ENCODE measurements at regions not wholly inside any gene's neighbourhood (a gene's known extent, or its start where the extent isn't known, plus 50 kb on each side); places are given as distances from the start of the nearest gene placed in this dataset.

GRCh38 chr6:121607721-121608120 is 172.3 kb downstream of the GJA1 start:
- no peak for DNase-seq (ENCODE audit: extremely low spot score)
- Histone ChIP-seq H3K9me3 (no peaks in the 10 kb centered on the region), H3K4me3 (no peak overlapping the region), H3K4me1 (no peaks in the 10 kb centered on the region), H3K27ac (replicated peaks in 1 of 4) (no peak overlapping the region), H3K36me3 (no peaks in the 10 kb centered on the region), H3K27me3 (no peaks in the 10 kb centered on the region)
- intact Hi-C loops (cut with DNase I): no loop called here
- TF ChIP-seq EP300 (IDR thresholded peaks at IDR 0.05) (no peak), CTCF (IDR thresholded peaks at IDR 0.05) (no peak), POLR2A (IDR thresholded peaks at IDR 0.05; ENCODE audit: low read depth) (no peak), POLR2AphosphoS5 (IDR thresholded peaks at IDR 0.05) (no peak)
- 76% methylated on average over 2 of the region's 2 CpGs for WGBS

GRCh38 chr6:121608270-121608669 is 172.8 kb downstream of the GJA1 start:
- 76% methylated on average over 3 of the region's 3 CpGs for WGBS
- H3K4me1 ChIP-seq: no peaks in the 10 kb centered on the region

GRCh38 chr6:121609281-121609680 is 173.8 kb downstream of the GJA1 start:
- Histone ChIP-seq H3K27ac (replicated peaks in 1 of 4) (no peak overlapping the region), H3K4me1 (no peaks in the 10 kb centered on the region), H3K36me3 (no peaks in the 10 kb centered on the region), H3K27me3 (no peaks in the 10 kb centered on the region), H3K9me3 (no peaks in the 10 kb centered on the region), H3K4me3 (no peak overlapping the region)
- intact Hi-C loops (cut with DNase I): no loop called here
- no peak for DNase-seq (ENCODE audit: extremely low spot score)
- TF ChIP-seq EP300 (IDR thresholded peaks at IDR 0.05) (no peak), POLR2A (IDR thresholded peaks at IDR 0.05; ENCODE audit: low read depth) (no peak), CTCF (IDR thresholded peaks at IDR 0.05) (no peak), POLR2AphosphoS5 (IDR thresholded peaks at IDR 0.05) (no peak)

More at GRCh38 chr6:121608270-121608669, 172.8 kb downstream of the GJA1 start:
- Histone ChIP-seq H3K36me3 (no peaks in the 10 kb centered on the region), H3K27me3 (no peaks in the 10 kb centered on the region), H3K4me3 (no peak overlapping the region), H3K9me3 (no peaks in the 10 kb centered on the region), H3K27ac (replicated peaks in 1 of 4) (no peak overlapping the region)
- intact Hi-C loops (cut with DNase I): no loop called here
- TF ChIP-seq POLR2AphosphoS5 (IDR thresholded peaks at IDR 0.05) (no peak), CTCF (IDR thresholded peaks at IDR 0.05) (no peak), EP300 (IDR thresholded peaks at IDR 0.05) (no peak), POLR2A (IDR thresholded peaks at IDR 0.05; ENCODE audit: low read depth) (no peak)
- no peak for DNase-seq (ENCODE audit: extremely low spot score)

DNA sequence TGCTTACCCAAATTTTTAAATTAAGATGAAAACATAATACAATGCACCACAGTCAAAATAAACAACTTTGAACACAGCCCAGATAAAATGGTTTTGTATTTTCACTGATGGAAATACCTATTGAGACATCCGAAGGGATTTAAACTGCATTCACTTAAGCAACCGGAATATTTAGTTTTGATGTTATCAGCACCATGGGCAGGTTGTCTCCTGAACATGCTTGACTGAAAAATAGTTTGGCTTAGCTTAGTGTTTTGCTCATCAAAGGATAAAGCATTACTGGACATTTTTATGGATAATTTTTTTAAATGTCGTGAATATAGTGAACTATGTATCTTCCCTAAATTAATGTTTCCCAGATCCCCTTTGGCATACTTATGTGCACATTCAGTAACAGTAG is 177.5 kb downstream of the GJA1 start:
- Histone ChIP-seq H3K27ac (replicated peaks in 1 of 4) (no peak overlapping the region), H3K4me3 (no peak overlapping the region), H3K9me3 (no peaks in the 10 kb centered on the region), H3K27me3 (no peaks in the 10 kb centered on the region), H3K36me3 (no peaks in the 10 kb centered on the region), H3K4me1 (no peaks in the 10 kb centered on the region)
- intact Hi-C loops (cut with DNase I): no loop called here
- no peak for DNase-seq (ENCODE audit: extremely low spot score)
- TF ChIP-seq POLR2A (IDR thresholded peaks at IDR 0.05; ENCODE audit: low read depth) (no peak), CTCF (IDR thresholded peaks at IDR 0.05) (no peak), POLR2AphosphoS5 (IDR thresholded peaks at IDR 0.05) (no peak), EP300 (IDR thresholded peaks at IDR 0.05) (no peak)
- WGBS: 87% methylated on average over 3 of the region's 3 CpGs

GRCh38 chr6:121614115-121614514 is 178.7 kb downstream of the GJA1 start:
- TF ChIP-seq POLR2A (IDR thresholded peaks at IDR 0.05; ENCODE audit: low read depth) (no peak), CTCF (IDR thresholded peaks at IDR 0.05) (no peak), POLR2AphosphoS5 (IDR thresholded peaks at IDR 0.05) (no peak), EP300 (IDR thresholded peaks at IDR 0.05) (no peak)
- no peak for DNase-seq (ENCODE audit: extremely low spot score)
- 82% methylated on average over 5 of the region's 5 CpGs for WGBS
- Histone ChIP-seq H3K9me3 (no peaks in the 10 kb centered on the region), H3K27me3 (no peaks in the 10 kb centered on the region), H3K27ac (replicated peaks in 1 of 4) (no peak overlapping the region), H3K36me3 (no peaks in the 10 kb centered on the region), H3K4me1 (no peaks in the 10 kb centered on the region), H3K4me3 (no peak overlapping the region)
- intact Hi-C loops (cut with DNase I): no loop called here
